OCI-LY7 (cell line): ENCODE measurements at regions not wholly inside any gene's neighbourhood (a gene's known extent, or its start where the extent isn't known, plus 50 kb on each side); places are given as distances from the start of the nearest gene placed in this dataset.

Experiments
- BruUV-seq: library from RNA; stranded (reverse); fragments of 400-500 nt; replicated peaks from 2 replicates; lab custom pipeline; 2021; lab: Mats Ljungman, UMichigan
- CTCF ChIA-PET: fragments of 300-600 bp; sonication (Branson Sonifier 250); formaldehyde crosslinking; loops from one replicate; lab custom pipeline; 2022; ENCODE audit warnings: antibody characterized with exemption; ENCODE audit not compliant: unreplicated experiment; lab: Charles Lee
- POLR2A ChIA-PET: fragments of 300-600 bp; sonication (Branson Sonifier 250); formaldehyde crosslinking; loops from one replicate; lab custom pipeline; 2022; ENCODE audit warnings: antibody characterized with exemption; lab: Charles Lee
- DNase-seq: peaks from one replicate; pipeline ENCODE4 v3.0.0-alpha.2; 2015; ENCODE audit warnings: low spot score
- H2AFZ ChIP-seq: fragments of 200-600 bp; sonication (generic), shearing (Covaris generic); 2 replicates; pipeline ENCODE4 v1.6.1; 2014; ENCODE audit warnings: mild to moderate bottlenecking, antibody characterized with exemption, low read length, moderate library complexity
- H3K27ac ChIP-seq: fragments of 200-600 bp; sonication (generic); 2 replicates; pipeline ENCODE4 v1.5.1; 2014; ENCODE audit warnings: mixed run types, low read depth, mild to moderate bottlenecking, moderate library complexity, low read length, inconsistent platforms; ENCODE audit not compliant: poor library complexity, severe bottlenecking
- H3K36me3 ChIP-seq: fragments of 200-600 bp; sonication (generic); 2 replicates; pipeline ENCODE4 v1.6.1; 2014; ENCODE audit warnings: mild to moderate bottlenecking, antibody characterized with exemption, low read length, moderate library complexity, mixed read lengths; ENCODE audit not compliant: insufficient read depth
- H3K4me1 ChIP-seq: fragments of 200-600 bp; sonication (generic); 2 replicates; pipeline ENCODE4 v1.5.1; 2014; ENCODE audit warnings: mild to moderate bottlenecking, low read length; ENCODE audit not compliant: insufficient read depth, poor library complexity, severe bottlenecking
- H3K4me2 ChIP-seq: fragments of 200-600 bp; sonication (generic); 2 replicates; pipeline ENCODE4 v1.6.1; 2014; ENCODE audit warnings: mild to moderate bottlenecking, low read length
- H3K4me3 ChIP-seq: fragments of 200-600 bp; sonication (generic); 2 replicates; pipeline ENCODE4 v1.5.1; 2014; ENCODE audit warnings: mild to moderate bottlenecking, low read depth, low read length; ENCODE audit not compliant: poor library complexity, severe bottlenecking
- H3K79me2 ChIP-seq: fragments of 200-600 bp; sonication (generic); 2 replicates; pipeline ENCODE4 v1.6.1; 2016; ENCODE audit warnings: low read depth, mild to moderate bottlenecking, low read length, moderate library complexity, mixed read lengths; ENCODE audit not compliant: insufficient read depth
- H3K9me2 ChIP-seq: fragments of 200-600 bp; sonication (generic); 2 replicates; pipeline ENCODE4 v1.6.1; 2016; ENCODE audit warnings: mild to moderate bottlenecking, low read length, mixed read lengths; ENCODE audit not compliant: insufficient read depth
- H3K9me3 ChIP-seq: fragments of 200-600 bp; sonication (generic); 2 replicates; pipeline ENCODE4 v1.6.1; 2014; ENCODE audit warnings: mild to moderate bottlenecking, mixed run types, low read length, mixed read lengths
- H4K20me1 ChIP-seq: fragments of 200-600 bp; sonication (generic); 2 replicates; pipeline ENCODE4 v1.6.1; 2014; ENCODE audit warnings: mild to moderate bottlenecking, antibody characterized with exemption, low read length, moderate library complexity, mixed read lengths; ENCODE audit not compliant: insufficient read depth
- EZH2phosphoT487 ChIP-seq: fragments of 200-600 bp; sonication (generic); IDR thresholded peaks from 2 replicates; pipeline ENCODE4 v1.6.1; 2018; ENCODE audit warnings: low read depth, borderline replicate concordance, mild to moderate bottlenecking, mixed run types, antibody characterized with exemption, low read length, moderate library complexity, mixed read lengths
- intact Hi-C: fragments of 100-400 bp; cut with micrococcal nuclease; formaldehyde crosslinking; loops from one replicate; pipeline ENCODE4 v1.10.0; 2022; ENCODE audit not compliant: unreplicated experiment
- TF ChIP-seq, protein P1 (sequence below): fragments of 200-600 bp; sonication (generic); conservative IDR thresholded peaks from 2 replicates; pipeline ENCODE4 v1.5.1; 2014; ENCODE audit warnings: mild to moderate bottlenecking, antibody characterized with exemption, low read length, moderate library complexity, mixed read lengths

- no TSS peak for BruUV-seq
- H3K9me3 ChIP-seq: 0 out of 2 replicates have a peak, but pooled peaks cover 4% of the 10 kb centered on the region
- no peaks in the 10 kb centered on the region for H3K9me2 ChIP-seq
- DNase-seq: peak; percentile 42
- no peak overlapping the region for H3K4me3 ChIP-seq
- no peaks in the 10 kb centered on the region for H4K20me1 ChIP-seq
- ChIA-PET CTCF (no interaction called here), POLR2A (no interaction called here)
- intact Hi-C loops: no loop called here
- TF ChIP-seq, protein P1, sequence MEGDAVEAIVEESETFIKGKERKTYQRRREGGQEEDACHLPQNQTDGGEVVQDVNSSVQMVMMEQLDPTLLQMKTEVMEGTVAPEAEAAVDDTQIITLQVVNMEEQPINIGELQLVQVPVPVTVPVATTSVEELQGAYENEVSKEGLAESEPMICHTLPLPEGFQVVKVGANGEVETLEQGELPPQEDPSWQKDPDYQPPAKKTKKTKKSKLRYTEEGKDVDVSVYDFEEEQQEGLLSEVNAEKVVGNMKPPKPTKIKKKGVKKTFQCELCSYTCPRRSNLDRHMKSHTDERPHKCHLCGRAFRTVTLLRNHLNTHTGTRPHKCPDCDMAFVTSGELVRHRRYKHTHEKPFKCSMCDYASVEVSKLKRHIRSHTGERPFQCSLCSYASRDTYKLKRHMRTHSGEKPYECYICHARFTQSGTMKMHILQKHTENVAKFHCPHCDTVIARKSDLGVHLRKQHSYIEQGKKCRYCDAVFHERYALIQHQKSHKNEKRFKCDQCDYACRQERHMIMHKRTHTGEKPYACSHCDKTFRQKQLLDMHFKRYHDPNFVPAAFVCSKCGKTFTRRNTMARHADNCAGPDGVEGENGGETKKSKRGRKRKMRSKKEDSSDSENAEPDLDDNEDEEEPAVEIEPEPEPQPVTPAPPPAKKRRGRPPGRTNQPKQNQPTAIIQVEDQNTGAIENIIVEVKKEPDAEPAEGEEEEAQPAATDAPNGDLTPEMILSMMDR: no peak
- TF ChIP-seq EZH2phosphoT487: no peak
- no peak overlapping the region for H3K27ac ChIP-seq
- H3K79me2 ChIP-seq: no peaks in the 10 kb centered on the region
- no peaks in the 10 kb centered on the region for H3K4me1 ChIP-seq
- no peak overlapping the region for H2AFZ ChIP-seq
- no peaks in the 10 kb centered on the region; the same call in 1 of the 2 replicates for H3K36me3 ChIP-seq
- H3K4me2 ChIP-seq: no peak overlapping the region
Measured at GRCh38 chrX:39969099-39969818, 128.5 kb downstream of the BCOR start.

GRCh38 chrX:39969819-39970504 is 127.8 kb downstream of the BCOR start:
- Histone ChIP-seq H3K4me3 (no peak overlapping the region), H3K36me3 (no peaks in the 10 kb centered on the region), H3K9me2 (no peaks in the 10 kb centered on the region), H2AFZ (no peak overlapping the region), H4K20me1 (no peaks in the 10 kb centered on the region), H3K4me2 (no peak overlapping the region), H3K27ac (no peak overlapping the region), H3K9me3 (0 out of 2 replicates have a peak, but pooled peaks cover 4% of the 10 kb centered on the region), H3K4me1 (no peaks in the 10 kb centered on the region), H3K79me2 (no peaks in the 10 kb centered on the region)
- BruUV-seq: no TSS peak
- ChIA-PET CTCF (no interaction called here), POLR2A (no interaction called here)
- TF ChIP-seq EZH2phosphoT487: no peak
- TF ChIP-seq, protein P1: no peak
- intact Hi-C loops: no loop called here
- DNase-seq: no peak

GRCh38 chrX:39971760-39972159 is 126.0 kb downstream of the BCOR start:
- intact Hi-C loops: no loop called here
- TF ChIP-seq, protein P1: no peak
- no peak for TF ChIP-seq EZH2phosphoT487
- Histone ChIP-seq H4K20me1 (no peaks in the 10 kb centered on the region), H3K4me1 (no peaks in the 10 kb centered on the region), H3K4me3 (no peak overlapping the region), H3K79me2 (no peaks in the 10 kb centered on the region), H3K36me3 (no peaks in the 10 kb centered on the region), H3K27ac (no peak overlapping the region), H3K9me2 (no peaks in the 10 kb centered on the region), H2AFZ (no peak overlapping the region), H3K4me2 (no peak overlapping the region), H3K9me3 (0 out of 2 replicates have a peak, but pooled peaks cover 4% of the 10 kb centered on the region)
- DNase-seq: no peak
- ChIA-PET CTCF (no interaction called here), POLR2A (no interaction called here)
- no TSS peak for BruUV-seq
